OCI-LY7 (cell line): ENCODE measurements at regions not wholly inside any gene's neighbourhood (a gene's known extent, or its start where the extent isn't known, plus 50 kb on each side); places are given as distances from the start of the nearest gene placed in this dataset.

Source experiments
- BruUV-seq: library from RNA; stranded (reverse); fragments of 400-500 nt; replicated peaks from 2 replicates; lab custom pipeline; 2021; lab: Mats Ljungman, UMichigan
- CTCF ChIA-PET: fragments of 300-600 bp; sonication (Branson Sonifier 250); formaldehyde crosslinking; loops from one replicate; lab custom pipeline; 2022; ENCODE audit warnings: antibody characterized with exemption; ENCODE audit not compliant: unreplicated experiment; lab: Charles Lee
- POLR2A ChIA-PET: fragments of 300-600 bp; sonication (Branson Sonifier 250); formaldehyde crosslinking; loops from one replicate; lab custom pipeline; 2022; ENCODE audit warnings: antibody characterized with exemption; lab: Charles Lee
- DNase-seq: peaks from one replicate; pipeline ENCODE4 v3.0.0-alpha.2; 2015; ENCODE audit warnings: low spot score
- H2AFZ ChIP-seq: fragments of 200-600 bp; sonication (generic), shearing (Covaris generic); 2 replicates; pipeline ENCODE4 v1.6.1; 2014; ENCODE audit warnings: mild to moderate bottlenecking, antibody characterized with exemption, low read length, moderate library complexity
- H3K27ac ChIP-seq: fragments of 200-600 bp; sonication (generic); 2 replicates; pipeline ENCODE4 v1.5.1; 2014; ENCODE audit warnings: mixed run types, low read depth, mild to moderate bottlenecking, moderate library complexity, low read length, inconsistent platforms; ENCODE audit not compliant: poor library complexity, severe bottlenecking
- H3K36me3 ChIP-seq: fragments of 200-600 bp; sonication (generic); 2 replicates; pipeline ENCODE4 v1.6.1; 2014; ENCODE audit warnings: mild to moderate bottlenecking, antibody characterized with exemption, low read length, moderate library complexity, mixed read lengths; ENCODE audit not compliant: insufficient read depth
- H3K4me1 ChIP-seq: fragments of 200-600 bp; sonication (generic); 2 replicates; pipeline ENCODE4 v1.5.1; 2014; ENCODE audit warnings: mild to moderate bottlenecking, low read length; ENCODE audit not compliant: insufficient read depth, poor library complexity, severe bottlenecking
- H3K4me2 ChIP-seq: fragments of 200-600 bp; sonication (generic); 2 replicates; pipeline ENCODE4 v1.6.1; 2014; ENCODE audit warnings: mild to moderate bottlenecking, low read length
- H3K4me3 ChIP-seq: fragments of 200-600 bp; sonication (generic); 2 replicates; pipeline ENCODE4 v1.5.1; 2014; ENCODE audit warnings: mild to moderate bottlenecking, low read depth, low read length; ENCODE audit not compliant: poor library complexity, severe bottlenecking
- H3K79me2 ChIP-seq: fragments of 200-600 bp; sonication (generic); 2 replicates; pipeline ENCODE4 v1.6.1; 2016; ENCODE audit warnings: low read depth, mild to moderate bottlenecking, low read length, moderate library complexity, mixed read lengths; ENCODE audit not compliant: insufficient read depth
- H3K9me2 ChIP-seq: fragments of 200-600 bp; sonication (generic); 2 replicates; pipeline ENCODE4 v1.6.1; 2016; ENCODE audit warnings: mild to moderate bottlenecking, low read length, mixed read lengths; ENCODE audit not compliant: insufficient read depth
- H3K9me3 ChIP-seq: fragments of 200-600 bp; sonication (generic); 2 replicates; pipeline ENCODE4 v1.6.1; 2014; ENCODE audit warnings: mild to moderate bottlenecking, mixed run types, low read length, mixed read lengths
- H4K20me1 ChIP-seq: fragments of 200-600 bp; sonication (generic); 2 replicates; pipeline ENCODE4 v1.6.1; 2014; ENCODE audit warnings: mild to moderate bottlenecking, antibody characterized with exemption, low read length, moderate library complexity, mixed read lengths; ENCODE audit not compliant: insufficient read depth
- EZH2phosphoT487 ChIP-seq: fragments of 200-600 bp; sonication (generic); IDR thresholded peaks from 2 replicates; pipeline ENCODE4 v1.6.1; 2018; ENCODE audit warnings: low read depth, borderline replicate concordance, mild to moderate bottlenecking, mixed run types, antibody characterized with exemption, low read length, moderate library complexity, mixed read lengths
- intact Hi-C: fragments of 100-400 bp; cut with micrococcal nuclease; formaldehyde crosslinking; loops from one replicate; pipeline ENCODE4 v1.10.0; 2022; ENCODE audit not compliant: unreplicated experiment
- TF ChIP-seq, protein P1 (sequence below): fragments of 200-600 bp; sonication (generic); conservative IDR thresholded peaks from 2 replicates; pipeline ENCODE4 v1.5.1; 2014; ENCODE audit warnings: mild to moderate bottlenecking, antibody characterized with exemption, low read length, moderate library complexity, mixed read lengths

DNA sequence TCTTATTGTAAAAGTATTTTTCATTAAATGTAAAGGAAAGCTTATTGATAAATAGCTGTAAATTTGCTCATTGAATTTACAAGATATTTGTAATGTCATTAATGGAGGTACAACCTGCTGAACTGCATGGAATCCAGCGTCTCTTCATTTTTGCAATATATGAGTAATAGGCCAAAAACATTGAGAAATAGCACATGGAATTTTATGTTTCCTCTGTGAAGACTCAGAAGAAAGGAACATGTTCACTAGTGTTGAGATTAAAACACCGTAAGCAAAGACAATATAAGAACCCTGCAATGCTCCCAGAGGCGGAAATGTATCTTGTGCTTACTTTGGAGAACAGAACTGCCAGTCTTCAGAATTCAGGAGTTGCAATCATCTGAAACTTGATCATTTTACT lies 167.6 kb downstream of the ALDH1A2 start:
- H3K9me2 ChIP-seq: 0 out of 2 replicates have a peak, but pooled peaks cover 3% of the 10 kb centered on the region
- H4K20me1 ChIP-seq: no peaks in the 10 kb centered on the region
- no peaks in the 10 kb centered on the region for H3K79me2 ChIP-seq
- H3K4me1 ChIP-seq: no peaks in the 10 kb centered on the region
- CTCF ChIA-PET: no interaction called here
- no peaks in the 10 kb centered on the region for H3K9me3 ChIP-seq
- no peaks in the 10 kb centered on the region for H3K36me3 ChIP-seq
- no peak overlapping the region for H2AFZ ChIP-seq
- no peak overlapping the region for H3K4me3 ChIP-seq
- POLR2A ChIA-PET: no interaction called here
- intact Hi-C loops: no loop called here
- DNase-seq: no peak
- no peak overlapping the region for H3K27ac ChIP-seq
- TF ChIP-seq, protein P1, sequence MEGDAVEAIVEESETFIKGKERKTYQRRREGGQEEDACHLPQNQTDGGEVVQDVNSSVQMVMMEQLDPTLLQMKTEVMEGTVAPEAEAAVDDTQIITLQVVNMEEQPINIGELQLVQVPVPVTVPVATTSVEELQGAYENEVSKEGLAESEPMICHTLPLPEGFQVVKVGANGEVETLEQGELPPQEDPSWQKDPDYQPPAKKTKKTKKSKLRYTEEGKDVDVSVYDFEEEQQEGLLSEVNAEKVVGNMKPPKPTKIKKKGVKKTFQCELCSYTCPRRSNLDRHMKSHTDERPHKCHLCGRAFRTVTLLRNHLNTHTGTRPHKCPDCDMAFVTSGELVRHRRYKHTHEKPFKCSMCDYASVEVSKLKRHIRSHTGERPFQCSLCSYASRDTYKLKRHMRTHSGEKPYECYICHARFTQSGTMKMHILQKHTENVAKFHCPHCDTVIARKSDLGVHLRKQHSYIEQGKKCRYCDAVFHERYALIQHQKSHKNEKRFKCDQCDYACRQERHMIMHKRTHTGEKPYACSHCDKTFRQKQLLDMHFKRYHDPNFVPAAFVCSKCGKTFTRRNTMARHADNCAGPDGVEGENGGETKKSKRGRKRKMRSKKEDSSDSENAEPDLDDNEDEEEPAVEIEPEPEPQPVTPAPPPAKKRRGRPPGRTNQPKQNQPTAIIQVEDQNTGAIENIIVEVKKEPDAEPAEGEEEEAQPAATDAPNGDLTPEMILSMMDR: no peak
- TF ChIP-seq EZH2phosphoT487: no peak
- no TSS peak for BruUV-seq
- H3K4me2 ChIP-seq: no peak overlapping the region

DNA sequence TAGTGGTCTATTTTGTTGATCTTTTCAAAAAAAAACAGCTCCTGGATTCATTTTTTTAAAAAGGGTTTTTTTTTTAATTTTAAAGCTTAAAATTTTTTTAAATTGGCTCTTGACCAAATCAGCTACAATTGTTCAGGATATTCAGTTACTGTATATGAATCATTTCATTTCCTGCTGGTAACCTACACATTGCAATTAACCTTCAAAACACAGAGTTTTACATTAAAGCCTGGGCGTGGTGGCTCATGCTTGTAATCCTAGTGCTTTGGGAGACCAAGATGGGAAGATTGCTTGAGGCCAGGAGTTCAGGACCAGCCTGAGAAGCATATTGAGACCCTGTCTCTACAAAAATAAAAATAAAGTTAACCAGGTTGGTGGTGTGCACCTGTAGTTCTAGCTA lies 163.4 kb downstream of the ALDH1A2 start:
- no peak for DNase-seq
- no peak for TF ChIP-seq EZH2phosphoT487
- TF ChIP-seq, protein P1: no peak
- Histone ChIP-seq H3K9me2 (0 out of 2 replicates have a peak, but pooled peaks cover 3% of the 10 kb centered on the region), H3K4me3 (no peak overlapping the region), H3K4me2 (no peak overlapping the region), H2AFZ (no peak overlapping the region), H4K20me1 (no peaks in the 10 kb centered on the region), H3K9me3 (no peaks in the 10 kb centered on the region), H3K79me2 (no peaks in the 10 kb centered on the region), H3K27ac (no peak overlapping the region), H3K4me1 (no peaks in the 10 kb centered on the region), H3K36me3 (no peaks in the 10 kb centered on the region)
- BruUV-seq: no TSS peak
- intact Hi-C loops: no loop called here
- CTCF ChIA-PET: no interaction called here
- POLR2A ChIA-PET: interaction anchor here (0.6 kb wide), 1 partner anchor 642 kb away, joined by 3 read pairs; no protein-coding TSS in a partner anchor
